Sigmoid colon (tissue), 4 donors: ENCODE measurements at regions not wholly inside any gene's neighbourhood (a gene's known extent, or its start where the extent isn't known, plus 50 kb on each side); places are given as distances from the start of the nearest gene placed in this dataset.

Source experiments
- POLR2A ChIP-seq, 2 donors: fragments of 450-650 bp; IDR thresholded peaks; one replicate each; pipeline ENCODE4 v1.6.1; 2016; ENCODE audit warnings: antibody characterized with exemption in 2 of 2, mild to moderate bottlenecking in 2 of 2, moderate library complexity in 2 of 2
- POLR2AphosphoS5 ChIP-seq, 4 donors: sonication (generic); formaldehyde crosslinking; IDR thresholded peaks; one replicate each; pipeline ENCODE4 v1.6.1; 2017; ENCODE audit warnings: antibody characterized with exemption in 4 of 4

GRCh38 chr1:172954476-172955150 lies 96.1 kb downstream of the TNFSF18 start:
- TF ChIP-seq POLR2A (IDR thresholded peaks at IDR 0.05), result no peak
- TF ChIP-seq POLR2AphosphoS5 (IDR thresholded peaks at IDR 0.05), result no peak
